ENCODE measurements at regions not wholly inside any gene's neighbourhood (a gene's known extent, or its start where the extent isn't known, plus 50 kb on each side); places are given as distances from the start of the nearest gene placed in this dataset.

GRCh38 chrX:117752745-117753144 lies 363.9 kb downstream of the KLHL13 start:
- TF ChIP-seq CTCF (conservative IDR thresholded peaks at IDR 0.05; ENCODE audit: low read length) (no peak), EZH2phosphoT487 (IDR thresholded peaks at IDR 0.05; ENCODE audit: borderline replicate concordance) (no peak)
